Esophagus squamous epithelium (tissue), 4 donors: ENCODE measurements at regions not wholly inside any gene's neighbourhood (a gene's known extent, or its start where the extent isn't known, plus 50 kb on each side); places are given as distances from the start of the nearest gene placed in this dataset.

Experiments used
- POLR2A ChIP-seq, 4 donors: fragments of 450-650 bp; IDR thresholded peaks; one replicate each; pipeline ENCODE4 v1.6.1; 2017; ENCODE audit warnings: antibody characterized with exemption in 4 of 4, mild to moderate bottlenecking in 4 of 4, moderate library complexity in 3 of 4
- TF ChIP-seq, protein P1 (sequence below), 6 experiments: fragments of 450-650 bp in 4 of 6; fragments of 200-600 bp in 2 of 6; sonication (generic) in 2 of 6; IDR thresholded peaks; one replicate each; pipeline ENCODE4 v1.5.1; 2016 to 2019; ENCODE audit warnings: antibody characterized with exemption in 6 of 6, mild to moderate bottlenecking in 4 of 6, moderate library complexity in 4 of 6

DNA sequence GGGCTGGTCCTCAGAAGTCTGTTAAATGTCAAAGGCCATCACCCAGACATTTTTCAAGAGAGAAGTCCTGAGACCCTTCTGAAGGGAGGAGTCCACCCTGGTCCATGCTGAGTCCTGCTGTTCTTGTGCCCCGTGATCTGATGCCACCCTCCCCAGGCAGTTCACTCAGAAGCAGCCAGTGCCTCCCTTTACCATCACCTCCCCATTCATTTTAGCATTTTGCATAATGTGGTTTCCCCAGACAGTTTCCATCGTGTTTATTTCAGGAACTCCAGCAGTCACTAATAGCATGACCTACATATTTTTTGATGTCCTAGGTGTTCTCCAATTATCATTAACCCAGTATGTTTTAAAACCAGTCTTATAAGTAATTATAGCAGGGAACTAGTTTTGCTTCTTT is 353.0 kb upstream of the CDH5 start:
- TF ChIP-seq, protein P1, sequence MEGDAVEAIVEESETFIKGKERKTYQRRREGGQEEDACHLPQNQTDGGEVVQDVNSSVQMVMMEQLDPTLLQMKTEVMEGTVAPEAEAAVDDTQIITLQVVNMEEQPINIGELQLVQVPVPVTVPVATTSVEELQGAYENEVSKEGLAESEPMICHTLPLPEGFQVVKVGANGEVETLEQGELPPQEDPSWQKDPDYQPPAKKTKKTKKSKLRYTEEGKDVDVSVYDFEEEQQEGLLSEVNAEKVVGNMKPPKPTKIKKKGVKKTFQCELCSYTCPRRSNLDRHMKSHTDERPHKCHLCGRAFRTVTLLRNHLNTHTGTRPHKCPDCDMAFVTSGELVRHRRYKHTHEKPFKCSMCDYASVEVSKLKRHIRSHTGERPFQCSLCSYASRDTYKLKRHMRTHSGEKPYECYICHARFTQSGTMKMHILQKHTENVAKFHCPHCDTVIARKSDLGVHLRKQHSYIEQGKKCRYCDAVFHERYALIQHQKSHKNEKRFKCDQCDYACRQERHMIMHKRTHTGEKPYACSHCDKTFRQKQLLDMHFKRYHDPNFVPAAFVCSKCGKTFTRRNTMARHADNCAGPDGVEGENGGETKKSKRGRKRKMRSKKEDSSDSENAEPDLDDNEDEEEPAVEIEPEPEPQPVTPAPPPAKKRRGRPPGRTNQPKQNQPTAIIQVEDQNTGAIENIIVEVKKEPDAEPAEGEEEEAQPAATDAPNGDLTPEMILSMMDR (IDR thresholded peaks at IDR 0.05), result no peak
- TF ChIP-seq POLR2A (IDR thresholded peaks at IDR 0.05), result no peak
